GM19468 (cell line): ENCODE measurements at regions not wholly inside any gene's neighbourhood (a gene's known extent, or its start where the extent isn't known, plus 50 kb on each side); places are given as distances from the start of the nearest gene placed in this dataset.
"Not testable (repeated sequence)": the region's sequence is repeated elsewhere in the genome, so short reads cannot be mapped to it uniquely, and the experiment has no call there.

Experiments used
- ATAC-seq: cut with Tn5 transposase; IDR thresholded peaks from one replicate; pipeline ENCODE4 v1.9.1; 2021; ENCODE audit warnings: mild to moderate bottlenecking, moderate library complexity, moderate number of reproducible peaks; ENCODE audit not compliant: unreplicated experiment; ENCODE audit errors: extremely low read depth

- no peak for ATAC-seq
These were observed 368.7 kb upstream of the PROX1 start for GRCh38 chr1:213619026-213619425.

- ATAC-seq: no peak
These were observed 366.7 kb upstream of the PROX1 start for GRCh38 chr1:213621077-213621476.

- no peak for ATAC-seq
These were observed 365.3 kb upstream of the PROX1 start for GRCh38 chr1:213622365-213623063.

- no peak for ATAC-seq
These were observed 364.6 kb upstream of the PROX1 start for GRCh38 chr1:213623064-213623581.

- ATAC-seq: no peak
These were observed 363.9 kb upstream of the PROX1 start for GRCh38 chr1:213623862-213624261.

GRCh38 chr1:213636778-213637177 is 351.0 kb upstream of the PROX1 start:
- not testable (repeated sequence) for ATAC-seq

DNA sequence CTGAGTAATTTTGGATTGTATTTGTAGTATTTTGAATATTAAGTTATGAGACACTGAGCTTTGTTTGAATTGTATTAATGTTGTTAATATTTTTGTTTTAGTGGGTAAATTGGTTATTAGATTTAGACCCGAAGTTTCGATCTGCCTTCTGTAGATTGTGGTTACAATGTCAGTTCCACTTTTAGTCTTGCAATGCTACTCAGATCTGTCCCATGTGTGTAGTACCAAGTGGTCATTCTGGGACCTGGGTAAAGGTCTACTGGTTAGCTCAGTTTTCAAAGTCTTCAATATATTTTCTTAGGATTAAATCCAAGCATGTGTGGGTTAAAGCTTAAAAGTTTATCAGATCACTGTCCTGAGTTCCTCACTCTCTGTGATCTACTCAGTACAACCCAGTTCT is 346.5 kb upstream of the PROX1 start:
- no peak for ATAC-seq

DNA sequence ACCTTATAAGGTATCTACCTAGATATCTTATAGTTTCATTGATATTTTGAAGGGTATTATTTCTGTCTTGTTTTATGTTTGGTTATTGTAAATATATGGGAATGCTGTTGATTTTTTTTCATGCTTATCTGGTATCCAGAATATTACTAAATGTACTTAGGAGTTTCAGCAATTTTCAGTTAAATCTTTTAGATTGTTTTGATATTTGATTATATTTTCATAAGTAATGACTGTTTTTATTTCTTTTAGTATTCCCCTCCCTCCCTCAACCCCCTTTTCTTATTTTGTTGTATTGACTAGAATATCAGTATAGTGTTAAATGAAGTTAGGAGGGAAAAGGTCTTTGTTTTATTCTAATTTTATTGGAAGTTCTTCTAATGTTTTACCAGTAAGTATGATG is 344.4 kb upstream of the PROX1 start:
- ATAC-seq: no peak

GRCh38 chr1:213647864-213648650 is 339.7 kb upstream of the PROX1 start:
- ATAC-seq: no peak

DNA sequence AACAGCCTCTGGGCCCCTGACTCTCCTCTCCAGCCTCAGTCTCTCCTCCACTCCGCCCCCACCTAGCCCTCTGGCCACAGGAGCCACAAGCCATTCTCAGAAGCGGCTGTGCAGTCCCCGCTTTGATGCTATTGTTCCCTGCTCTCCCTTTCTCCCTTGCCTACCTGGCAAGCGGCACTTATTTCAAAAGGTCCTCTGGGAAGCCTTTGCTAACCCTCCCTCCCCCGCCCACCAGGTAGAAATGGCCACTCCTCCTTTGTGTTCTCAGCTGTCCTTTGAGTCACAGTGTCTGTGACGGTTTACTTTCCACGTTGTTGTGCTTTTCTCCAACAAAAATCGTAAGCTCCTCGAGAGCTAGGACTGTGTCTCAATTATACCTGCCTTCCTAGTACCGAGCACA is 338.4 kb upstream of the PROX1 start:
- no peak for ATAC-seq

- no peak for ATAC-seq
These were observed 337.2 kb upstream of the PROX1 start for GRCh38 chr1:213650603-213651002.

GRCh38 chr1:213651077-213651476 is 336.7 kb upstream of the PROX1 start:
- ATAC-seq: no peak

DNA sequence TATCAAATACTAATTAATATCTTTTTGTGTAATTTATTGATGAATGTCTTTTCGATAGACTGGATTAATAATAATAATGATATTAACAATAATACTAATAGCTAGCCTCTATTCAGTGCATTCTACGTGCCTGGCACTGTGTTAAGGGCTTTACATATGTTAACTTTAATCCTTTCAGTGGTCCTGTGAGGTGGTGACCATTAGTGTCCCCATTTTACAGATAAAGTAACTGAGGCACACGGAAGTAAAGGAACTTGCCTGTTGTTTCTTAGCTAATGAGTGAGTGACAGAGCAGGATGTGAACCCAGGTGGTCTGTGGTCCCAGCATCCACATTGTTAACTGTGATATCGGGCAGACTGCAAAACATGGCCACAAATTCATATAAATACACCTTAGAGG is 335.7 kb upstream of the PROX1 start:
- ATAC-seq: no peak

DNA sequence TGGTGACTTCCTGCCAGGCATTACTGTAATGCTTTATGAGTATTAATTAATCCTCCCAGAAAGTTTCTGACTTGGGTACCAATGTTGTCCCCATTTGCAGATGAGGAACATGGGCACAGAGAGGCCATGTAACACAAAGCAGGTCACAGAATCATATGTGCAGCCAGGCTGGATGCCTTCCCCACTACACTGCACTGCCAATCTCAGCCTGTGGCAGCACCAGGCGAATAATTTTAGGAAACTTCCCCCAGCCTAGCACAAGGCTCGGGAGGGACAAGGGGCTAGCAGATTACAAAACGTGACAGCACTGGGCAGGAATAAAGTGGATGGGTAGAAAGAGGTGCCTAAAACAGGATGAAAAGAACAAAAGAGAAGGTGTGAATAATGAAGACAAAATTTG is 331.7 kb upstream of the PROX1 start:
- no peak for ATAC-seq

DNA sequence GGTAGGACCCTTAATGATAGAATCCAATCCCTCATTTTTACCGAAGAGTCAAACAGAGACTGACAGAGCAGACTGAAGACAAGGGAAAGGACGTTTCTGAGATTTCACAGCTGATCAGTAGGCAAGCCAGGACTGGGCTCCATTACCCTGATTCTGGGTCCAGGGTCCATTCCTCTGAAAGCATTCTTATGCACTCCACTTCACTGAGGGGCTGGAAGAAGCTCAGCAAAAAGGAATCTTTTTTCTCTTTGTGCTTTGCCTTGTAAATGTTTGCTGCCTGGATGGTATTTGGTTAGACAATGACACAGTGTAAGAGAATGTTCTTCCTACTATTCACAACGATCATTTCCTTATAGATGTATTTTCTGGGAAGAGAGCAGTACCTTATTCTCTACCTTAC is 331.3 kb upstream of the PROX1 start:
- ATAC-seq: no peak

DNA sequence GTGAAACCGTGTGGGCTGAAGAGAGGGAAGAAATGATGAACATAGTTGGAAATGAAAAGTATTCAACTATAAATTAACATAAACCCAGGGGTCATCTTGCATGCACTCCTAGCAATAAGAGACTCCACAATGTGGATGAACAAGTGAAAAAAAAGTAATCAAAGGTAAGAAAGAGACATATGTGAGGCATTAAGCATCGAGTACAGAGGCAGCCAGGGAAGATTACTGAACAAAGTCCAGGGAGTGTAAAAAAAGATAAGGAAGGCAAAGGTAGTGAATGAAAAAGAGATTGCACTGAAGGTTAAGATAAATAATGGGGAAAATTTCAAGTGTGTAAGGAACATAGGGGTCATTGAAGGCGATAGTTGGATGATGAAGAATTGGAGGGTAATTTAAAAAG is 330.8 kb upstream of the PROX1 start:
- no peak for ATAC-seq

DNA sequence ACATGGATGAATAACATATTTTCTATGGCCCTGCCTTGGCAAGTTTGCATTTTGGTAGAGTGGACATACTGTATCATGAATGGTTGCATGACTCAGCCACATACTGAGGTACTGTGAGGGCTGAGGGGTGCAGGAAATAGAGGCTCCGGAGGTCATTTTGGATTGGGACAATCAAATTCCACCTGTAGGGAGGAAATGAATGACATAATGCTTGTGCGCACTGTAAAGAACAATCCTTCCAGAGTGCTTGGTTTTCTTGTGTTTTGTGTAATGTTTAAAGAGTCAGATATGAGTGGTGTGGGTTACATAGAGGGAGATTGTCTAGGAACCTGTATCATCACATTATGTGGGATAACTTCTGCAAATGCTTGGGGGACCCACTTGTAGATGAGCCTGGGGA is 329.9 kb upstream of the PROX1 start:
- ATAC-seq: no peak

DNA sequence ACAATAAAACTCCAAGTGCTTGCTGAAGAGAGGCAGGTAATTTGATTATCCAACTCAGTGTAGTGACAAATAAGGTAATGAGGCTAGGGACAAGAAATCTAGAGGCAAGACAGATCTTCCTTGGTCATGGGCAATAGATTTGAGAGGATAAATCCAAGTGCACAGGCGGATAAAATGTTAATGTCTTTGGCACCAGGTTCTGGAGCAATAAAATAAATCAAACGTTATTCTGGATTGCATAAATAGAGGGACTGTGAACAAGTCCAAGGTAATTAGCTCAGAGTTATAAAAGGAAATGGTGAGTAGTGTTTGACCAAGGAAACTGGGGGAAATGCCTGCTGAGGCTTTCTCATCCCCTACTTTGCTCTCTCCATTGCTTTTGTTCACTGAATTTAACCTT is 329.3 kb upstream of the PROX1 start:
- no peak for ATAC-seq

DNA sequence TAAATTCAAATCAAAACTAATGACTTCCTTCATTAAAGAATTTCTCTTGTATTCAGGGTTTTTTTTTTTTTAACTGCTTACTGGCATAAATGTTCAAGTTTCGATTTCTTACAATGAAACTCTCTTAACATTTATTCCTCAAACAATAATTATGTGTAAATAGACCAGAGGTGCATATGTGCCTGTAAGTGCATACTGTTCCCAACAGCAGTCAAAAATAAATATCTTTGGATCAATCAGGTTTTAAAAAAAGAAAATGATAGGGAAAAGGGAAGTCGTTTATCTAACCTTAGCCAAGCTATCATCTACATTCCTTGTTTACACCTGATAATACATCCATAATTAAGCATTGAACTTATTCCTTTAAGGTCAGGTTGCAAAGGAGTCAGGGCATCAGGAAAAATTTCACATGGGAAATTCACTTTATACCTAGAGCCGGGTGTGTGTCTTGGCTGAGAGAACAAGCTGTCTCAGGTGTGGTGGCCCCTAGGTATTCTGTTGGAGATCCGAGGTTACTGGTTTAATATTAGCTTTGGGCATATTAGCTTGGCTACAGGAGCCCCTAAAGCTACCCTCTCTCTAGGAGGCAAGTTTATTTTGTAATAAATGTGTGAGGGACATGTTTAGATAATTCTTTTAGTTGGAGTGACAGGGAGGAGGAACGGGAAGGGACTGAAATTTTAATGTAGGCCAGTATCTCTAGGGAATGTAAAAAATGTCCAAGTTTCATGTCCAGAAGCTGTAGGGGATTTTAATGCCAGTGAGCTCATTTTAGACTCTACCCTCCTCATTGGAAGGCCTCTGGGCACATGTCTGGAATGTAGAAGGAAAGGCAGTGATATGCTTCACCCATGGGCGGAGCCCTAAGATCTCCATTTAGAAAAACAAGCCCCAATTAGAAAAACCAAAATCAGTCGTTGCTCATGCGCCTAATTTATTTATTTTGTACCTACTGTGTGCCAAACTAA is 327.9 kb upstream of the PROX1 start:
- ATAC-seq: no peak

DNA sequence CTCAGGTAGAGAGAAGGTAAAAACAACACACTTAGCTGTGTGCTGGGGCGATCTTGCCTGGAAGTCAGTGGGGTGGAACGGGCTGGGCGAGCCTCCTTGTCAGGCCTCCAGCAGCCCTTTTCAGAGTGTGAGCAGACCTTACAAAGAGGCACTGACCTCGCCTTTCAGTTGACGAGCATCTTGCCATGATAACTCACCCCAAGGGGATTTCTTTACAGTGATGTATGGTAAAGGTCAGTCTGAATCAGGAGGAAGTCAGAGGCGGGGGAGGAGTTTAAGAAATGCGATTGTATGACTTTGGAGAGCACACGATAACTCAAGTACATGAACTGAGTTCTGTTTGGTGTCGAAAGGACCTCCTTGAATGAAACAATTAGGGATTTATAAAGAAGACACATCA is 326.5 kb upstream of the PROX1 start:
- ATAC-seq: no peak

DNA sequence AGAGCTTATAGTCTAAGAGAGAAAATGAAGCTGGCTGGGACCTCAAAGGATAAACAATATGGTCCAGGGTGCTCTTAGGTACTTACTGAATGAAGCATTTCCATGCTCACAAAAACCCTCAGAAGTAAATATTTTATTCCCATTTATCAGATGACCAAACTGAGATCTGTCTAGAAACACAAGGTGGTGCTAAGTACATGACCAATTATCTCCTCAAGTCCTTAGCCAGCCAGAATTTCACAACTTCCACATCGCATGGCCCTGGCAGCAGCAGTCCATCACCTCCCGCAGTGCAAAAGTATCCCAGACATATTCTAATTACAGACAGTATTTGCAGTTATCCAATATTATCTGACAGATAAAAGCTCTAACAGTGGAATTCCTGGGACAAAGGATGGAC is 321.7 kb upstream of the PROX1 start:
- ATAC-seq: no peak
